Right atrium auricular region (tissue), 2 donors: ENCODE measurements at regions not wholly inside any gene's neighbourhood (a gene's known extent, or its start where the extent isn't known, plus 50 kb on each side); places are given as distances from the start of the nearest gene placed in this dataset.

Experiments used
- DNase-seq: peaks from one replicate; pipeline ENCODE4 v3.0.0-alpha.2; 2019; ENCODE audit warnings: low spot score
- H3K27ac ChIP-seq, 2 donors: fragments of 200-600 bp; sonication (generic); 1 replicate in 1 of 2; 2 replicates in 1 of 2; pipeline ENCODE4 v1.5.1; 2016 to 2019
- H3K27me3 ChIP-seq, 2 donors: fragments of 200-600 bp; sonication (generic); one replicate each; pipeline versions ENCODE4 v1.5.1 to v1.6.0; 2017 to 2019
- H3K36me3 ChIP-seq: fragments of 200-600 bp; sonication (generic); one replicate; pipeline ENCODE4 v1.5.1; 2016
- H3K4me1 ChIP-seq, 2 donors: fragments of 200-600 bp; sonication (generic); one replicate each; pipeline versions ENCODE4 v1.5.1 to v1.6.0; 2017 to 2019
- H3K4me3 ChIP-seq, 2 donors: fragments of 200-600 bp; sonication (generic); 1 replicate in 1 of 2; 2 replicates in 1 of 2; pipeline ENCODE4 v1.5.1; 2017 to 2019; ENCODE audit warnings: mild to moderate bottlenecking in 1 of 2, moderate library complexity in 1 of 2
- H3K9me3 ChIP-seq, 2 donors: fragments of 200-600 bp; sonication (generic); one replicate each; pipeline ENCODE4 v1.5.1; 2019
- CTCF ChIP-seq, 2 donors: fragments of 200-600 bp; sonication (generic); IDR thresholded peaks; one replicate each; pipeline ENCODE4 v1.5.1; 2019; ENCODE audit warnings: antibody characterized with exemption in 2 of 2

DNA sequence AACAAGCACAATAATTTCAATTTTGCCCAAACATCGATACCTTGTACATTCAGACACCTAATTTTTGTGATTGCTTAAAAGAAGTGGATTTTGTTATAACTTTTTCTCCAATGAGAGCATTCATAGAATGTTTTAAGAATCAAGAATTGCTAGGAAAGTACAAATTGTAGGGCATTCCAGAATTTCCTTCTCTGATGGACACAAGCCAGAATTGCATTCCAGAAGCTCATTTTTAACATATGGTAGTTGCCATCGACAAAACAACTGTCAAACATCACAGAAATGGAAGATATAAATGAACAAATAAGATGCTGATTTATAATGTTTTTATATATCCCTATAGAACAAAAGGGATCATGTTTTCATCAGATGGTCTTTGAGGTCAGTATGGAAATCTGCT lies 258.4 kb upstream of the NPVF start:
- Histone ChIP-seq H3K4me3 (no peak overlapping the region), H3K36me3 (no peaks in the 10 kb centered on the region), H3K27ac (no peak overlapping the region), H3K4me1 (no peaks in the 10 kb centered on the region), H3K9me3 (no peaks in the 10 kb centered on the region), H3K27me3 (no peaks in the 10 kb centered on the region)
- TF ChIP-seq CTCF (IDR thresholded peaks at IDR 0.05) = no peak
- DNase-seq = no peak

DNA sequence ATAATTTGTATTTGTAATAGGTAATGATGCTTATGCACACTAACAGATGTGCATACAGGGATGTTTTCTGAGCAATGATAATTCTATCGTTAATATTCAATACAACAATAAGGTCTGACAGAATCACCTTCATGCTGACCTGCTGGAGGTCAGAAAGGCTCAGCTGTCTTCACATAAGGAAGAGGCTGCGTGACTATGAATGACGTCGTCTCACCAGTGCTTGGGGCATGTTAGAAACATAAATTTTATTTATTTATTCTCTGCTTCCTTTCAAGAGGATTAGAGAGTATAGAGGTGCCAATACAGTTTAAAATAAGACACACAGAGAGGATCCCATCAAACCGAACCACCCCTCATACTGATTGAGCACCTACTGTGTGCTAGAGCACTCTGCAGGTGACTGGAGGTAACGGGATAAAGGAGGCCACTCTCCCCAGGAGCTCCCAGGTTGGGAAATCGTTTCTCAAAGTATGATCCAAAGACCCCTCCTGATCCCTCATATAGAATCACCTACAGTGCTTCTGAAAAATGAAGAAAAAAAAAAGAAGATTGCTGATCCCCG lies 265.6 kb upstream of the NPVF start:
- no peak for DNase-seq
- Histone ChIP-seq H3K4me1 (peaks cover 0 to 18% of the 10 kb centered on the region in 2 donors), H3K4me3 (no peak overlapping the region), H3K27ac (no peak overlapping the region), H3K9me3 (peaks cover 0 to 4% of the 10 kb centered on the region in 2 donors), H3K27me3 (no peaks in the 10 kb centered on the region), H3K36me3 (no peaks in the 10 kb centered on the region)
- TF ChIP-seq CTCF (IDR thresholded peaks at IDR 0.05) = no peak

GRCh38 chr7:25494896-25495295 lies 266.6 kb upstream of the NPVF start:
- TF ChIP-seq CTCF (IDR thresholded peaks at IDR 0.05) = no peak
- peak overlapping the region in 1 of 2 donors; percentile 27 for H3K27ac ChIP-seq

GRCh38 chr7:25495342-25496250 lies 267.3 kb upstream of the NPVF start:
- Histone ChIP-seq H3K4me1 (peaks cover 0 to 18% of the 10 kb centered on the region in 2 donors), H3K27ac (peak overlapping the region; percentile 9 to 27), H3K9me3 (peaks cover 0 to 4% of the 10 kb centered on the region in 2 donors), H3K4me3 (no peak overlapping the region), H3K27me3 (no peaks in the 10 kb centered on the region), H3K36me3 (no peaks in the 10 kb centered on the region)
- DNase-seq = no peak
- TF ChIP-seq CTCF (IDR thresholded peaks at IDR 0.05) = no peak

More at GRCh38 chr7:25494896-25495295, 266.6 kb upstream of the NPVF start:
- Histone ChIP-seq H3K9me3 (peaks cover 0 to 4% of the 10 kb centered on the region in 2 donors), H3K4me3 (no peak overlapping the region), H3K27me3 (no peaks in the 10 kb centered on the region), H3K4me1 (peaks cover 0 to 18% of the 10 kb centered on the region in 2 donors), H3K36me3 (no peaks in the 10 kb centered on the region)
- DNase-seq = no peak

GRCh38 chr7:25496476-25497368 lies 268.4 kb upstream of the NPVF start:
- H3K9me3 ChIP-seq = peaks cover 0 to 4% of the 10 kb centered on the region in 2 donors
- no peaks in the 10 kb centered on the region for H3K27me3 ChIP-seq
- no peak for TF ChIP-seq CTCF (IDR thresholded peaks at IDR 0.05)
- DNase-seq = no peak
- peak overlapping the region in 1 of 2 donors; percentile 23 for H3K27ac ChIP-seq
- H3K4me1 ChIP-seq = peaks cover 0 to 18% of the 10 kb centered on the region in 2 donors
- H3K4me3 ChIP-seq = no peak overlapping the region
- no peaks in the 10 kb centered on the region for H3K36me3 ChIP-seq
